ENCODE measurements at regions not wholly inside any gene's neighbourhood (a gene's known extent, or its start where the extent isn't known, plus 50 kb on each side); places are given as distances from the start of the nearest gene placed in this dataset.
"Not testable (repeated sequence)": the region's sequence is repeated elsewhere in the genome, so short reads cannot be mapped to it uniquely, and the experiment has no call there.

GRCh38 chr13:66237411-66238062, 992.6 kb downstream of the PCDH9 start:
- no peak for DNase-seq (ENCODE audit: low read depth, low spot score)

GRCh38 chr13:66234159-66234558, 996.0 kb downstream of the PCDH9 start:
- H3K27ac ChIP-seq, result no peak overlapping the region
- no peak for DNase-seq (ENCODE audit: low read depth, low spot score)

More at GRCh38 chr13:66237411-66238062, 992.6 kb downstream of the PCDH9 start:
- no peak overlapping the region for H3K27ac ChIP-seq

- DNase-seq (ENCODE audit: low read depth, low spot score); H3K27ac ChIP-seq: not testable (repeated sequence)
These were observed 998.2 kb downstream of the PCDH9 start for GRCh38 chr13:66231958-66232357.

GRCh38 chr13:66225072-66225471, 1005.1 kb downstream of the PCDH9 start:
- DNase-seq (ENCODE audit: low read depth, low spot score), result no peak

GRCh38 chr13:66224663-66225062, 1005.5 kb downstream of the PCDH9 start:
- H3K27ac ChIP-seq, result no peak overlapping the region
- no peak for DNase-seq (ENCODE audit: low read depth, low spot score)

More at GRCh38 chr13:66225072-66225471, 1005.1 kb downstream of the PCDH9 start:
- H3K27ac ChIP-seq, result no peak overlapping the region

GRCh38 chr13:66222926-66223325, 1007.2 kb downstream of the PCDH9 start:
- no peak overlapping the region for H3K27ac ChIP-seq
- DNase-seq (ENCODE audit: low read depth, low spot score), result no peak

GRCh38 chr13:66222127-66222526, 1008.0 kb downstream of the PCDH9 start:
- no peak overlapping the region for H3K27ac ChIP-seq
- DNase-seq (ENCODE audit: low read depth, low spot score), result no peak

- DNase-seq (ENCODE audit: low read depth, low spot score), result no peak
- H3K27ac ChIP-seq, result no peak overlapping the region
These were observed 1010.6 kb downstream of the PCDH9 start for GRCh38 chr13:66219506-66219905.

- DNase-seq (ENCODE audit: low read depth, low spot score), result no peak
- no peak overlapping the region for H3K27ac ChIP-seq
These were observed 1011.6 kb downstream of the PCDH9 start for GRCh38 chr13:66218583-66218982.

- DNase-seq (ENCODE audit: low read depth, low spot score), result no peak
- no peak overlapping the region for H3K27ac ChIP-seq
These were observed 1013.4 kb downstream of the PCDH9 start for GRCh38 chr13:66216728-66217127.

GRCh38 chr13:66214467-66214866, 1015.7 kb downstream of the PCDH9 start:
- no peak for DNase-seq (ENCODE audit: low read depth, low spot score)
- no peak overlapping the region for H3K27ac ChIP-seq

- no peak for DNase-seq (ENCODE audit: low read depth, low spot score)
- no peak overlapping the region for H3K27ac ChIP-seq
These were observed 1017.6 kb downstream of the PCDH9 start for GRCh38 chr13:66212511-66212910.

GRCh38 chr13:66210677-66211076, 1019.5 kb downstream of the PCDH9 start:
- no peak overlapping the region for H3K27ac ChIP-seq

GRCh38 chr13:66208589-66208988, 1021.5 kb downstream of the PCDH9 start:
- no peak overlapping the region for H3K27ac ChIP-seq
- no peak for DNase-seq (ENCODE audit: low read depth, low spot score)

More at GRCh38 chr13:66210677-66211076, 1019.5 kb downstream of the PCDH9 start:
- no peak for DNase-seq (ENCODE audit: low read depth, low spot score)

- DNase-seq (ENCODE audit: low read depth, low spot score), result no peak
- no peak overlapping the region for H3K27ac ChIP-seq
These were observed 1022.5 kb downstream of the PCDH9 start for GRCh38 chr13:66207610-66208009.

GRCh38 chr13:66205807-66206206, 1024.3 kb downstream of the PCDH9 start:
- DNase-seq (ENCODE audit: low read depth, low spot score), result no peak
- no peak overlapping the region for H3K27ac ChIP-seq

GRCh38 chr13:66200555-66200954, 1029.6 kb downstream of the PCDH9 start:
- no peak for DNase-seq (ENCODE audit: low read depth, low spot score)
- no peak overlapping the region for H3K27ac ChIP-seq

- DNase-seq (ENCODE audit: low read depth, low spot score), result no peak
These were observed 1034.9 kb downstream of the PCDH9 start for GRCh38 chr13:66195238-66195637.

GRCh38 chr13:66189986-66190385, 1040.2 kb downstream of the PCDH9 start:
- no peak overlapping the region for H3K27ac ChIP-seq
- DNase-seq (ENCODE audit: low read depth, low spot score), result no peak

More at GRCh38 chr13:66195238-66195637, 1034.9 kb downstream of the PCDH9 start:
- no peak overlapping the region for H3K27ac ChIP-seq

- no peak for DNase-seq (ENCODE audit: low read depth, low spot score)
- H3K27ac ChIP-seq, result no peak overlapping the region
These were observed 1049.3 kb downstream of the PCDH9 start for GRCh38 chr13:66180836-66181235.

GRCh38 chr13:66171920-66172319, 1058.2 kb downstream of the PCDH9 start:
- no peak overlapping the region for H3K27ac ChIP-seq
- DNase-seq (ENCODE audit: low read depth, low spot score), result no peak

GRCh38 chr13:66162470-66162869, 1067.7 kb downstream of the PCDH9 start:
- no peak overlapping the region for H3K27ac ChIP-seq

More at GRCh38 chr13:66162470-66162869, 1067.7 kb downstream of the PCDH9 start:
- DNase-seq (ENCODE audit: low read depth, low spot score), result no peak
